GM19397 (cell line): ENCODE measurements at regions not wholly inside any gene's neighbourhood (a gene's known extent, or its start where the extent isn't known, plus 50 kb on each side); places are given as distances from the start of the nearest gene placed in this dataset.

Experiments used
- ATAC-seq: cut with Tn5 transposase; IDR thresholded peaks from one replicate; pipeline ENCODE4 v1.9.1; 2021; ENCODE audit warnings: mild to moderate bottlenecking, moderate library complexity; ENCODE audit not compliant: unreplicated experiment

GRCh38 chr20:17819395-17820093, 119.8 kb downstream of the BANF2 start:
- no peak for ATAC-seq

GRCh38 chr20:17818187-17818586, 118.4 kb downstream of the BANF2 start:
- no peak for ATAC-seq

DNA sequence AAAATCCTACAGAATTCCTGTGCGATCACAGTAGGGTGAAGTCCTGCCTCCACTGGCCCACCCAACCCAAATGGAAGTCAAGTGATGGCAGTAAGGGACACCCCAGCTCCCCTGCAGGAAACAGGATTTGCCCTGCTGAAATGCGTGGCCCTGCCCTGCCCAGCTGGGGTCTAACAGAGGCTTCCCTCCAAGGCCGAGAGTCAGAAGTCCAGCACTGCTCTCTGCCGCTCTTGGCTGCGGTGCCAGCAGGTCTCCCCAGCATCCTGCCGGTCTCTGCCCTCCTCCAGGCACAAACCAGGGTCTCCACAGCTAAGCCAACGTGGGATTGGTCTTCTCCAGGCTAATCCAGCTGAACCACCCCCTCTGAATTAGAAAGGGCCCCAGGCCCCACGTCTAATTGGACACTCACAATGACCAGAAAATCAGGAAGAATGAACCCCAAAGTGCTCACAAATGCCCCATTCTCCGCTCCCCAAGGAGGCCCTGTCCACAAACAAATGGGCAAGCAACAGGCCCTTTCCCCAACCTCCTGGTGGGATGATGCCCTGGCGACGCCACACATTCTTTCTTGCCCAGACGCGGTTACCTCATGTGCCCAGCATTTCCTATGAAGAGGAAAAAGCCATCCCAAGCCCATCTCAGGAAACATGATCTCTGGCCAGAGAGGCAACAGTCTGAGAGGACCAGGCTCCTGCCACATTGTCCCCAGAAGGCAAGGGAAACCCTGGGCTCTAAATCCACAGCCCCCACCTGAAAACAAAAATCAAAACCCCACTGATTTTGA, 117.2 kb downstream of the BANF2 start:
- no peak for ATAC-seq

DNA sequence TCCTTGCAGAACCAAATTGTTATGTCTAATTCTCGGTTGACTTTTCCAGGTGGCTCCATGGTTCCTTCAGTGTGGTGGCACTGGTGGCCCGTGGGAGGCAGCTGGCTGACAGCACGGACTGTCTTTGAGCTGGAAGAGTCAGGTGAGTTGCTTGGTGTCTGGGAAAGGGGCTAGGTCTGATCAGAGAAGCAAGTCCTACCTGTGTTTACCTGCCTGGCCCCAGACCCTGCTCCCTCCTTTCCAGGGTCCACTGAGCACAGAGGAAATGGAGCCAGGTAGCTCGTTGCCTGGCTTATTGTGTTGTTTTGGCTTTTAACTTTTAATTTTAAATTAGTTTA, 111.8 kb downstream of the BANF2 start:
- no peak for ATAC-seq

GRCh38 chr20:17810847-17811627, 111.3 kb downstream of the BANF2 start:
- ATAC-seq = no peak

- ATAC-seq = no peak
Measured at GRCh38 chr20:17810062-17810631, 110.4 kb downstream of the BANF2 start.

DNA sequence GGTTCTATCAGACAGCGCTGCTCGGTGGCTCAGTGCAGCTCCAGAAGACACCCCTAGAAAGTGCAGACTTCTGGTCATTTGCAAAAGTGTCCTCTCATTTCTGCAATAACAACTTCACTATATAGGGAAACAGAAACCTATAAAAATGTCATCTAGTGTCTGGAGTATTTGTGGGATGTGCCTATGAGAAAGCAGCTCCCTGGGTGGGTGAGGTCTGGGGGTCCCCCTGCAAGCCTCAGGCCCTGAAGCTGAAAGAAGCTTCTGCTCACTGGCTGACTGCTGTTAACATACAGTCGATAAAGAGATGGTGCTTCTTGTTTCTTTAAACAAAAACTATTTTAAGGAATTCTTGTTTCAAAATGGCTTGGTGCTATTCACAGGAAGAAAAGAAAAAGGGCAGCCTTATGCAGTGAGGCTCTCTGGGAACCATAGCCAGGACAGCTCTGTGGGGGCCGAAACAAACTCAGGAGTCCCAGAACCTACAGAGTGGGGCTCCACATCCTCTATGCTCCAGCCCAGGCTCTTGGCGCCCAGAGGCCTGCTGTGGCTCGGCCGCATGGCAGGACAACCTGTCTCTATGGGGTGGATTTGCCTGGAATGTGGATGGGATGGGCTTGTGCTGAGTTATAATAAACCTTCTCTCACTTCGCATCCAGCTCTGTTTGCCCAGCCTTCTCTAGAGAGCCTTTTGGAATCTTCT, 109.7 kb downstream of the BANF2 start:
- no peak for ATAC-seq

DNA sequence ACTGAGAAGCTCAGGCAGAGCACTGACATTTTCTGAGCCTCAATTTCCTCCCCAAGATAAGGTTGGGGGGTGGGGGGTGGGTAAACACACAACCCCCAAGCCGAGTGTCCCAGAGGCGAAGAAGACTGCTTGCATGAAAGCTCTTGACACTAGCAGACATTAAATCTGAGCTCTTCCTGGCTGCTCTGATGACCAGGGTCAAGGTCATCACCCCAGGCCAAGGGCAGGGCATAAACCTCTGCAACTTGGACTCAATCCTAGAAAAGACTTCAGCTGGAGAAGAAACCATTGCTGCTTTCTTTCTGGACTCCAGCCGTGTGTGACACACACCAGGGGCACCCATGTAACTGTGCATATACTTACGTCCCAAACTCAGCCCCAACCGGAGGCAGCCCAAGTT, 109.0 kb downstream of the BANF2 start:
- ATAC-seq = no peak

- no peak for ATAC-seq
Measured at GRCh38 chr20:17808357-17808756, 108.6 kb downstream of the BANF2 start.

DNA sequence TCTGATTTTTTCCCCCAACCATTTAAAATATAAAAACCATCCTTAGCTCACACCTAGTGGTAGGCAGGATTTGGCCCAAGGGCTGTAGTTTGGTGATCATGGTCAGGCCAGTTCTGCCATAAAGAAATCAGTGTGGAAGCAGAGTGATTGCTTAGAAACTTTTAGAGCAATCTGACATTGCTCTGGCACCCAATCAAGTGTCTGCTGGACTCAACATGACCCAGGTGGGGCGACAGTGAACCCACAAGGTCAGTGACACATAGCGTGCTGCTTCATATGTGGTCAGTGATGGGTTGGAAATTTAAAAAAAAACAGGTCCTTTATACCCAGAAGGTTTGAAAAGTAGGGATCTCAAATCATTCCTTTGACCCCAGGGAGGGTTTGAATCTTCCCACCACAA, 107.9 kb downstream of the BANF2 start:
- no peak for ATAC-seq

GRCh38 chr20:17806739-17807441, 107.1 kb downstream of the BANF2 start:
- no peak for ATAC-seq

GRCh38 chr20:17806107-17806506, 106.3 kb downstream of the BANF2 start:
- ATAC-seq = no peak

GRCh38 chr20:17803765-17804164, 104.0 kb downstream of the BANF2 start:
- ATAC-seq = no peak

DNA sequence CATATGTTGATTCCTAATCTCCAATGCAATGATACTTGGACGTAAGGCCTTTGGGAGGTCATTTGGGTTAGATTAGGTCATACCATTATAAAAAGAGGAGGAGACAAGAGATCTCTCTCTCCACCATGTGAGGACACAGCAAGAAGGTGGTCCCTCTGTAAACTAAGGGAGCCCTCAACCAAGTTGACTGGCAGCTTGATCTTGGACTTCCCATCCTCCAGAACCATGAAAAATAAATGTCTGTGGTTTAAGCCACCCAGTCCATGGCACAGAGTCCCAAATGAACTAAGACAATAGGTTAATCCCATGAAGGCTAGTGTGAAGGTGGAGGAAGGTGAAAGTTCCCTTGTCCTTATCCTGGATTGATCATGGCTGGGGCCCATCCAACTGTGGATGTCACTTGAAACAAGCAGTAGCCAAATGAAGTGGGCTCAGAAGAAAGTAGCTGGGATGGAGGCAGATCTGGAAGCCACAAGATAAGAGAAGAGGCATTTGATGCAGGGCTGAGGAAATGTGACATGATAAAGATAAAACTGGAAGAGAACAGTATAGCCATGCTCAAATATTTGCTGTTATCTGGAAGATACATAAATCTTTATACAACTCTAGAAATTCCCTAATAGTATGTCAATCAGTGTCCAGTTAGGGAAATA, 99.9 kb downstream of the BANF2 start:
- no peak for ATAC-seq

DNA sequence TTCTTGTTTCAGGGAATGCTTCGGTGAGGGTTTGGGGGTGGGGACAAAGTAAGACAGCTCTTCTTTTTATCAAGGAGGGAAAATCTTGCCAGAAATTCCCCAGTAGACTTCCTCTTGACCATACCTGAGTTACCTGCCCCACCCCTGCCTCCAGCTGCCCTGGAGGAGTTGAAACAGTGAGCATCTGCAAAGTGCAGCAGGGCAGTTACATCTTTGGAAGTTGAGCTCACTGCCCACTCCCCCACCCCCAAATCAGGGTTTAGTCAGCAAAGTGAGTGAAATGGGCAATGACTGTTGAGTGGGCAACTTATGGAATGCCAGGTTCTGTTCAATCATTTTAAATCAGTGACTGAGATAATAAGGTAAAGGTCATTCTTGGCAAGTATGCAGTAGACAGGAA, 98.8 kb downstream of the BANF2 start:
- ATAC-seq = no peak

GRCh38 chr20:17797579-17797978, 97.8 kb downstream of the BANF2 start:
- ATAC-seq = no peak

- ATAC-seq = no peak
Measured at GRCh38 chr20:17797161-17797560, 97.4 kb downstream of the BANF2 start.

- no peak for ATAC-seq
Measured at GRCh38 chr20:17796091-17796563, 96.4 kb downstream of the BANF2 start.

DNA sequence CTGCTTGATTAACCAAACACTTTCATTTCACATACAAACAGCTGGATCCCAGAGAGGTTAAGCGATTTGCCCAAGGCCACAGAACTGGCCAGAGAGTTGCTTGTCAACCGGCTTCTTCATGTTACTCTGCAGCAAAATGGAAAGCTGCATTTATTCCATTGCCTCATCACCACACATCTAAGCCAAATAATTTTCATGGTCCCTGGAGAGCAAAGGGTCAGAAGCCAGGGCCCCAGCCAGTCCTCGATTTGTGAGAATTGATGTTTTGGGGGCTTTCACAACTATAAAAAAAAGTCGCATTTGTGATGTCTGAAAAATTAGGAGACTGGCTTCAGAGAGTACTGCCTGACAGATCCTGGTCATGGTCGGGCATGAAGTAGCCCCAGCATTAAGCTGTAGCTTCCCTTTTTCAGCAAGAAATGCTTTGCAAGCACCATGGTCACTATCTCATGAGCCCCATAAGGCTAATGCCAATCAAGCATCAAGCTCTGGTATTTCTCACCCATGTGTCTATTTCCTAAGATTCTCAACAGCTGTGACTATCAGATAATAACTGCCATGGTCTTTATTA, 95.8 kb downstream of the BANF2 start:
- ATAC-seq = no peak
